GM21390 (cell line): ENCODE measurements at regions not wholly inside any gene's neighbourhood (a gene's known extent, or its start where the extent isn't known, plus 50 kb on each side); places are given as distances from the start of the nearest gene placed in this dataset.
"Not testable (repeated sequence)": the region's sequence is repeated elsewhere in the genome, so short reads cannot be mapped to it uniquely, and the experiment has no call there.

Source experiments
- ATAC-seq: cut with Tn5 transposase; IDR thresholded peaks from one replicate; pipeline ENCODE4 v1.9.1; 2021; ENCODE audit not compliant: unreplicated experiment

DNA sequence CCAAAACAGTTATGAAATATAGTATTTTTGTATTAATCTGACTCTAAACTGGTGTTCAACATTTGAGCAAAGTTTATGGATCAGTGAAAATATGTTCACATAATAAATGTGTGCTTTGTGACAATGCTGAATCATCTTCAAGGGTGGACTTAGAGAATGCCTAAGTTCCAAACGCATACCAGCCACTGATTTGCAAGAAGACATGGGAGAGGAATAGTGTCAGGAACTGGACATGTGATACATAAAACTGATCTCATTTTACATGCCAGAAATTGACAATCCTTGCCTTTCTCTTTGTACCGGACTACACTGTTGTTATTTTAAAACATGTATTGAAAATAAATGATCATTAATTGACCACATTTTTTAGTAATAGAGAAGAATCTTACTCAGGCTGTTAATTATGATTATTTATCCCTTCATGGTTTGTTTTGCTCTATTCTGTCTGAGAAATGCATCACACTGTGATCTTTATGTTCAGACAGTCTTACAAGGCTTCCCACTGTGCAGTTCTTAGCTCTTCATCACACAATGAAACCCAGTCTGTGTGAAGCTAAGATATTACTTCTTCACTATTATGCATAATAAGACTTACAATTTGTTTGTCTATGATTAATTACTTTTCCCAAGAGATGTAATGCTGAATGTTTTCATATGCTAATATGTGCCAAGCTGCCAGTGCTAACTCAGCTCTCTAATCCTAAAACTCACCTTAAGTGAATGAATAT, 1180.6 kb upstream of the CDH8 start:
- ATAC-seq, result no peak

DNA sequence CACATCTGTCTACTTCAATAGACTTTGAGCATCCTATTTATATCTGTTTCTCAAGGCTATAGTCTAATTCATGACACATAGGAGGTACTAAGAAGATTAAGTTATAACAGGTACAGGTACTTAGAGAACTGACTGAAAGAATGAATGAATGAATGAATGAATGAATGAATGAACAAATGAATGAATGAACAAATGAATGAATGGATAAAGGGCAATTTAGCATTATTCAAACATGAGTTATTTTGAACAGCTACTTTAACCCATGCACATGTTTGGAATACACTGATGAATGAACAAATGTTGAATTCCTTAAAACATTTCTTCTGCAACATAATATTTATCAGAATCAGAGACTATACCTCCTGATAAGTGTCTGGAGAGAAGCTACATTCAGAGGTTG, 1165.6 kb upstream of the CDH8 start:
- ATAC-seq, result no peak

GRCh38 chr16:63200940-63201339, 1164.7 kb upstream of the CDH8 start:
- ATAC-seq, result no peak

DNA sequence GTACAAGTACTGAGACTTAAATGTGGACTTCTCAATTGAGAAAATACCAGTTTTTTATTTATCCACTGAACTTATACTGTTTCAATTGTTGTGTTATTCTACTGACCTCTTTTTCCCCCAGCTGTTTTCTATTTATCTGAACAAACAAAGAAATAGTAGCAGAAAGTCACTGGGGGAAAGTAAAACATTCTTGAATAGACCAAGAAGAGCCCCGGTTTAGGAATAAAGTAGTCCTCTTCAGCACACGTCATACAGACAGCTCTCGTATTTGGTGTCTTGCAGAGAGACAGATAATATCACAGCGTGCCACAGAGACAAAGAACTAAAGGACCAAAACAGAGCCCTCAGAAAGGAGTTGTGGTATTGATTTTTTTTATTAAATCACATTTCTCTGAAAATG, 1159.1 kb upstream of the CDH8 start:
- ATAC-seq, result no peak

- no peak for ATAC-seq
Observed at GRCh38 chr16:63192980-63193379, 1156.7 kb upstream of the CDH8 start.

GRCh38 chr16:63188086-63188771, 1152.0 kb upstream of the CDH8 start:
- ATAC-seq, result no peak

DNA sequence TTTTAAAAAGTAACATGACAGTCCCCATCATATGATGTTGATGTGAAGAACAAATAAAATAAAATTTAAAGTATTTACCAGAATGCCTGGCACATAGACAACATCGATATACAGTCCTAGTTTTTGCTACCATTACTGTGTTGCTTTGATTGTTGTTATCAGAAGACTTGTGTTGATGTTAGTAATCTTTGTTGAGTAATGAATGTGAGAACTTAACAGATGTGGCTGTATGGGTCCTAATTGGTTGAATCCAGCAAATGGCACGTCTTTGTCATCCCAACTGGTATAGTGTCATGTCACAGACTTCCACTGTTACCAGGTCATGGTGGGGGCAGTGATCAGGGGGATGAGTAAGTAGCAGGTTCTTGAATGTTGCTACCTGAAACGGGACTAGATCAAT, 1151.4 kb upstream of the CDH8 start:
- ATAC-seq, result no peak

DNA sequence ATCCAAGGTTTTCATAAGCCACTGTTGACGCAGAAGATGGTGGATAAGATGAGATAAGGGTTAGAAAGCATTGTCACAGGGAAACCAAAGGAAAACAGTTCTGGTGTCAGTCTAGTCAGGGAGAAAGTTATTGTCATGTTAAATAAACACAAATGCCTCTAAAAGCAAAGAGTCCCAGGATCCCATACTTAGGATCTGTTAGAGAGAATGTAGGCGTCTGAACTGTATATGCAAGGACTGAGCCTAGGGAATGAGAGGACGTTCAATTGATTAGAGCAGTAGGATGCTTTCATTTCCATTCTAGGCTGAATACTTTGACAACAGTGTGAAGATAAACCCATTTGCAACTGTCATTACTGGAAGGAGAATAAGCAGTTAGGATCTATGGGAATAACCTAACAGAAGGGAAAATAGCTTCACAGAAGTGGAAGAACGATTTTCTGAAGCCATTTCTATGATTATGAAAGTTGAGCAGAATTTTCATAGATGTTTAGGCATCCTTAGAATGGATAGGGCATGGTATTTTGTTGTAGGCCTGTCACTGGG, 1149.1 kb upstream of the CDH8 start:
- ATAC-seq, result no peak

DNA sequence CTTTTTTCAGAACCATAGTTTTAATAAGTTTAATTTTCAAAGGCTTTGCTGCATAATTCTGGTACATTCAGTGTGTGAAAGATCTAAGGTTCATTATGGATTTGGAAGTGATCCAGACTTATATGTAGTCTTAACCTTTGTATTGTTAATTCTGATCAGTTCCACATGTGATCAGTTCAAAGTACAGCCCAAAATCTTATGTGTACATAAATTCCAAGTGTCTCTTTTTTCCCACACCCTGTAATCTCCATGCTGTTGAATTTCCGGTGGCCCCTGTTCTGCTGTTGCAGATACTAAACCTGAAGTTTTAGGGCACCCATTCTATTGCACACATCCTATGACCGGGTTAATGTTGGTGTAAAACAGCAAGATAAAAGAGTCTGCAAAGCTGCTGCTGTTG, 1147.5 kb upstream of the CDH8 start:
- ATAC-seq, result no peak

- ATAC-seq, result no peak
Observed at GRCh38 chr16:63175313-63175712, 1139.1 kb upstream of the CDH8 start.

GRCh38 chr16:63174801-63175200, 1138.6 kb upstream of the CDH8 start:
- no peak for ATAC-seq

GRCh38 chr16:63171545-63171944, 1135.3 kb upstream of the CDH8 start:
- no peak for ATAC-seq

DNA sequence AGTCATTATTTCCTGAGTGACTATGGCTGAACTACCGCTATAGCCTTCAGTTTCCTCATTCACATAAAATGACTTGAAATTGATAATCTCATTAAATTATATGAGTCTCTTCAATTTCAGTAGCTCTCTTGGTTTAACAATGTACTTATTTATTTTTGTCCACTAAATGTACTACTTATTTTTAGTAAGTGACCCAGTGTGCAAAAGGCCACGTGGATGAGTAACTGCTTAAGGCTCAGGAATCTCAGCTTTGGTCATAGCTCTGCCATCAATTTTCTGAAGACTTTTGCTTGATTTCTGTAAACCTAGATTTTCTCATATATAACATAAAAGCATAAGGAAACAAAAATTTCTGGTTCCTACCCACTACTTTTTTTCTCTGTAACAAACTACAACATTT, 1132.9 kb upstream of the CDH8 start:
- no peak for ATAC-seq

DNA sequence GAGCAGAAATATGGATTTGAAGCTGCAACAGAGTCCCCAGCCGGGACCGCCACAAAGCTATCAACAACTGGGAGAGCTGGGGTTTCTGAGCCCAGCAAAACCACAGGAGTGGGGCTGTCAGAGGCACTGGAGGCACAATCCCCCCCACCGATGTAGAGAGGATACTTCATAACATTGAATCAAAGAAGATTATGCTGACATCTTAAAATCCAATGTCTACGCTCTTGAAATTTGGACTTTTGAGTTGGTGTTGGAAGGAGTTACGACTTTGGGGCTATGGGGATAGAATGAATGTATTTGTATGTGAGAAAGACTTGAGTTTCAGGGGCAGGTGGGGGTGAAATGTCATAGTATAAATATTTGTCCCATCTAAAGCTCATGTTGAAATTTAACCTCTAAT, 1121.6 kb upstream of the CDH8 start:
- ATAC-seq, result no peak

DNA sequence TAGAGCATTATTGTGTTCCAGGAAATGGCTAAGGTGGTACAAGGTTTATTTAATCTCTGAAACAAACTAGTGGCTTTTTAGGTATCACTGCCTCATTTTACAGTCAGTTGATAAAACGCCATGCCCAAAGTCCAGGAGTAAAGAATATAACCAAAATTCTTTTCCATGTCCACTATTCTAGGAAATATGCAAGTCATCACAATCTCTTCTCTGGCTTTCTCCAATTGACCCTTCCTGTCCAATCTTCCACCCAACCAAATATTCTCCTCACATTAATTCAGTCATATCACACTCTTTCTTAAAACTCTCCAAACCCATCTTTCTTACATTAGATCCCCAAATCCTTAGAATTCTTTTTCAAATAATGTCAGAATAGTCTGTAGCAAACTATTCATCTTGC, 1110.0 kb upstream of the CDH8 start:
- ATAC-seq, result no peak

DNA sequence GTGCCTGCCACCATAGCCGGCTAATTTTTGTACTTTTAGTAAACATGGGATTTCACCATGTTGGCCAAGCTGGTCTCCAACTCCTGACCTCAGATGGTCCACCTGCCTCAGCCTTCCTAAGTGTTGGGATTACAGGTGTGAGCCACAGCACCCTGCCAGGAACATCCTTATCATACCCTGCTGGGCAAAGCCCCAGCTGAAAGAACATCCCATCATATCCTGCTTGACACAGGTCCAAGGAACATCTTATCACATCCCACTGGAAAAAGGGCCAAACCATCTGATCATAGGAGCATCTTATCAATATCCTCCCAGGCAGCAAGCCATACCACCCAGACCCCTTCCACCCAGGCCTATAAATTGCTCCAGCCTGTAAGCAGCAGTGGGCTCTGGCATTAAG, 1109.2 kb upstream of the CDH8 start:
- ATAC-seq, result no peak

- no peak for ATAC-seq
Observed at GRCh38 chr16:63135069-63135468, 1098.8 kb upstream of the CDH8 start.

DNA sequence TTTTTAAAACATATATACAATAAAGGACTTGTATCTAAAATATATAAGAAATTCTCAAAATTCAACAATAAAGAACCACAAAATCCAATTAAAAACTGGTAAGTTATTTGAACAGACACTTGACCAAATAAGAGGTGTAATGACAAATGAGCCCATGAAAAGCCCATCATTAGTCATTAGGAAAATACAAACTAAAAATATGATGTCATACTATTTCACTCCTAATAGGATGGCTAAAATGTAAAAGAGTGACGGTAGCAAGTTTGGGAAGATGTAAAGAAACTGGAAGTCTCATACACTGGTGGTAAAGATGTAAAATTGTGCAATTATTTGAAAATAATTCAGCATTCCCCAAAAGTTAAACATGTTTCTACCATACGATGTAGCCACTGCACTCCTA, 1095.3 kb upstream of the CDH8 start:
- no peak for ATAC-seq

DNA sequence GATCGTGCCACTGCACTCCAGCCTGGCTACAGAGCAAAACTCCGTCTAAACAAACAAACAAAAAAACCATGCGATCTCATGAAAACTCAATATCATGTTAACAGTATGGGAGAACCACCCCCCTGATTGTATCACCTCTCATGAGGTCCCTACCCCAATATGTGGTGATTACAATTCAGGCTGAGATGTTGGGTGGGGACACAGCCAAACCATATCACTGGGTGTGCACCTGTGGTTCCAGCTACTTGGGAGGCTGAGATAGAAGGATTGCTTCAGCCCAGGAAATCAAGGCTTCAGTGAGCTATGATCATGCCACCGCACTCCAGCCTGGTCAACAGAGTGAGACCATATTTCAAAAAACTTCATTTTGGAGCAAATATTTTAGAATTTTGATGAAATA, 1094.7 kb upstream of the CDH8 start:
- no peak for ATAC-seq

DNA sequence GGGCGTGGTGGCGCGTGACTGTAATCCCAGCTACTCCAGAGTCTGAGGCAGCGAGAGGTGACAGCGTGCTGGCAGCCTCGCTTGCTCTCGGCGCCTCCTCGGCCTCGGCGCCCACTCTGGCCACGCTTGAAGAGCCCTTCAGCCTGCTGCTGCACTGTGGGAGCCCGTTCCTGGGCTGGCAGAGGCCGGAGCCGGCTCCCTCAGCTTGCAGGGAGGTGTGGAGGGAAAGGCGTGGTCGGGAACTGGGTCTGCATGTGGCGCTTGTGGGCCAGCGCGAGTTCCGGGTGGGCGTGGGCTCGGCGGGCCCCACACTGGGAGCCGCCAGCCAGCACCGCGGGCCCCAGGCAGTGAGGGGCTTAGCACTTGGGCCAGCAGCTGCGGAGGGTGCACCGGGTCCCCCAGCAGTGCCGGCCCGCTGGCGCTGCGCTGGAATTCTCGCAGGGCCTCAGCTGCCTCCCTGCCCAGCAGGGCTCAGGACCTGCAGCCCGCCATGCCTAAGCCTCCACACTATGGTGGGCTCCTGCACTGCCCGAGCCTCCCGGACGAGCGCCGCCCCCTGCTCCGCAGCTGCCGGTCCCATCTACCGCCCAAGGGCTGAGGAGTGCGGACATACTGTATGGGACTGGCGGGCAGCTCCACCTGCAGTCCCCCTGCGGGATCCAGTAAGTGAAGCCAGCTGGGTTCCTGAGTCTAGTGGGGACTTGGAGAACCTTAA, 1093.3 kb upstream of the CDH8 start:
- ATAC-seq, result no peak

DNA sequence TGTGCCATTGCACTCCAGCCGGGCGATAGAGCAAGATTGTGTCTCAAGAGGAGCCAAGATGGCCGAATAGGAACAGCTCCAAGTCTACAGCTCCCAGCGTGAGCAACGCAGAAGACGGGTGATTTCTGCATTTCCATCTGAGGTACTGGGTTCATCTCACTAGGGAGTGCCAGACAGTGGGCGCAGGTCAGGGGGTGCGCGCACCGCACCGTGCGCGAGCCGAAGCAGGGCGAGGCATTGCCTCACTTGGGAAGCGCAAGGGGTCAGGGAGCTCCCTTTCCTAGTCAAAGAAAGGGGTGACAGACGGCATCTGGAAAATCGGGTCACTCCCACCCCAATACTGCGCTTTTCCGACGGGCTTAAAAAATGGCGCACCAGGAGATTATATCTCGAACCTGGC, 1083.7 kb upstream of the CDH8 start:
- not testable (repeated sequence) for ATAC-seq

DNA sequence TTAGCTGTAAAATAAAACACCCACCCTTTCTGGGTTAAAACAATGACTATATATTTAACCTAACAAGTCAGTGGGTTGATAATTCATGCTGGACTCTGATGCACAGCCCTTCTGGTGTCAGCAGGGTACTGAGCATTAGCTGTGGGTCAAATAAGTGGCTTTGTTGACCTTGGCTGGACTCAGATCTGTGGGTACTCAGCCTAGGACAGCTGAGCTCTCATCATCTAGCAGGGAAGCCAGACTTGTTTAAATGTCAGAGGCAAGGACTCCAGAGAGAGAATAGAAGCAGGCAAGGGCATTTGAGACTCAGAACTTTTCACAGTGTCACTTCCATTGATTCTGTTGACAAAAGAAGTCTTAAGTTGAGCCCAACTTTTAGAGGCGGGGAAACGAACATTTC, 1063.8 kb upstream of the CDH8 start:
- no peak for ATAC-seq
